ENCODE measurements at regions not wholly inside any gene's neighbourhood (a gene's known extent, or its start where the extent isn't known, plus 50 kb on each side); places are given as distances from the start of the nearest gene placed in this dataset.

GRCh38 chr2:66895206-66895605 is 460.3 kb downstream of the MEIS1 start:
- TF ChIP-seq CTCF (IDR thresholded peaks at IDR 0.05) (no peak), POLR2A (IDR thresholded peaks at IDR 0.05) (no peak)
- DNase-seq, result no peak
- Histone ChIP-seq H3K27me3 (no peaks in the 10 kb centered on the region), H3K36me3 (no peaks in the 10 kb centered on the region), H3K4me3 (no peak overlapping the region), H3K4me1 (peaks cover 0 to 5% (median 0%) of the 10 kb centered on the region in 3 donors), H3K9me3 (no peaks in the 10 kb centered on the region), H3K27ac (no peak overlapping the region)
- 73 to 82% methylated on average over 2 of the region's 2 CpGs for WGBS, 2 donors
- intact Hi-C loops (cut with DNase I), result no loop called here

GRCh38 chr2:66896131-66896530 is 461.2 kb downstream of the MEIS1 start:
- no peaks in the 10 kb centered on the region for H3K9me3 ChIP-seq
- intact Hi-C loops (cut with DNase I), result no loop called here
- TF ChIP-seq CTCF (IDR thresholded peaks at IDR 0.05) (no peak), POLR2A (IDR thresholded peaks at IDR 0.05) (no peak)
- H3K4me3 ChIP-seq, result no peak overlapping the region
- no peaks in the 10 kb centered on the region for H3K27me3 ChIP-seq
- H3K27ac ChIP-seq, result no peak overlapping the region
- DNase-seq, result no peak
- H3K4me1 ChIP-seq, result peaks cover 0 to 5% (median 0%) of the 10 kb centered on the region in 3 donors
- no peaks in the 10 kb centered on the region for H3K36me3 ChIP-seq

- no peaks in the 10 kb centered on the region for H3K27me3 ChIP-seq
- no peak for TF ChIP-seq POLR2A (IDR thresholded peaks at IDR 0.05)
- TF ChIP-seq CTCF (IDR thresholded peaks at IDR 0.05), result no peak
- intact Hi-C loops (cut with DNase I), result no loop called here
- no peak overlapping the region for H3K27ac ChIP-seq
- peaks cover 0 to 5% (median 0%) of the 10 kb centered on the region in 3 donors for H3K4me1 ChIP-seq
- H3K4me3 ChIP-seq, result no peak overlapping the region
- H3K9me3 ChIP-seq, result no peaks in the 10 kb centered on the region
- H3K36me3 ChIP-seq, result no peaks in the 10 kb centered on the region
- WGBS, 2 donors, result 79 to 86% methylated on average over 1 of the region's 1 CpG
- no peak for DNase-seq
Observed at GRCh38 chr2:66897181-66897580, 462.3 kb downstream of the MEIS1 start.

GRCh38 chr2:66897691-66898150 is 462.8 kb downstream of the MEIS1 start:
- Histone ChIP-seq H3K4me1 (peaks cover 0 to 5% (median 0%) of the 10 kb centered on the region in 3 donors), H3K27me3 (no peaks in the 10 kb centered on the region), H3K9me3 (no peaks in the 10 kb centered on the region), H3K36me3 (no peaks in the 10 kb centered on the region), H3K27ac (no peak overlapping the region), H3K4me3 (no peak overlapping the region)
- TF ChIP-seq POLR2A (IDR thresholded peaks at IDR 0.05), result no peak
- TF ChIP-seq CTCF (IDR thresholded peaks at IDR 0.05), result no peak
- intact Hi-C loops (cut with DNase I), result no loop called here
- DNase-seq, result no peak
- WGBS, 2 donors, result 34 to 44% methylated on average over 2 of the region's 2 CpGs

- Histone ChIP-seq H3K4me3 (no peak overlapping the region), H3K27ac (no peak overlapping the region), H3K9me3 (no peaks in the 10 kb centered on the region), H3K27me3 (no peaks in the 10 kb centered on the region), H3K4me1 (peaks cover 0 to 5% (median 0%) of the 10 kb centered on the region in 3 donors), H3K36me3 (no peaks in the 10 kb centered on the region)
- 54 to 74% methylated on average over 2 of the region's 2 CpGs for WGBS, 2 donors
- DNase-seq, result no peak
- intact Hi-C loops (cut with DNase I), result no loop called here
- TF ChIP-seq POLR2A (IDR thresholded peaks at IDR 0.05) (no peak), CTCF (IDR thresholded peaks at IDR 0.05) (no peak)
Observed at GRCh38 chr2:66899109-66899508, 464.2 kb downstream of the MEIS1 start.

Data from esophagus squamous epithelium (tissue), 5 donors.